ENCODE measurements at regions not wholly inside any gene's neighbourhood (a gene's known extent, or its start where the extent isn't known, plus 50 kb on each side); places are given as distances from the start of the nearest gene placed in this dataset.

GRCh38 chr20:2240835-2241234 lies 55.0 kb upstream of the TGM3 start:
- Histone ChIP-seq H3K9ac (ENCODE audit: low read depth, low read length) (no peak overlapping the region), H3K9me3 (ENCODE audit: control insufficient read depth, insufficient read depth, low read length) (no peaks in the 10 kb centered on the region), H3K4me3 (ENCODE audit: low read depth, low read length) (no peak overlapping the region), H3K27me3 (ENCODE audit: control insufficient read depth, insufficient read depth, low read length) (no peaks in the 10 kb centered on the region), H3K4me1 (ENCODE audit: control insufficient read depth, insufficient read depth, low read length) (peaks cover 13% of the 10 kb centered on the region), H3K36me3 (ENCODE audit: control insufficient read depth, insufficient read depth, low read length) (no peaks in the 10 kb centered on the region)

- no peaks in the 10 kb centered on the region for H3K9me3 ChIP-seq (ENCODE audit: control insufficient read depth, insufficient read depth, low read length)
- H3K4me1 ChIP-seq (ENCODE audit: control insufficient read depth, insufficient read depth, low read length), result peaks cover 21% of the 10 kb centered on the region
- H3K36me3 ChIP-seq (ENCODE audit: control insufficient read depth, insufficient read depth, low read length), result no peaks in the 10 kb centered on the region
- no peaks in the 10 kb centered on the region for H3K27me3 ChIP-seq (ENCODE audit: control insufficient read depth, insufficient read depth, low read length)
- no peak overlapping the region for H3K4me3 ChIP-seq (ENCODE audit: low read depth, low read length)
- no peak overlapping the region for H3K9ac ChIP-seq (ENCODE audit: low read depth, low read length)
Measured at GRCh38 chr20:2242678-2243077, 53.1 kb upstream of the TGM3 start.

GRCh38 chr20:2244523-2244922 lies 51.3 kb upstream of the TGM3 start:
- Histone ChIP-seq H3K4me3 (ENCODE audit: low read depth, low read length) (no peak overlapping the region), H3K27me3 (ENCODE audit: control insufficient read depth, insufficient read depth, low read length) (no peaks in the 10 kb centered on the region), H3K36me3 (ENCODE audit: control insufficient read depth, insufficient read depth, low read length) (no peaks in the 10 kb centered on the region), H3K9me3 (ENCODE audit: control insufficient read depth, insufficient read depth, low read length) (no peaks in the 10 kb centered on the region), H3K9ac (ENCODE audit: low read depth, low read length) (no peak overlapping the region), H3K4me1 (ENCODE audit: control insufficient read depth, insufficient read depth, low read length) (peaks cover 21% of the 10 kb centered on the region)

GRCh38 chr20:2244993-2245392 lies 50.8 kb upstream of the TGM3 start:
- no peak overlapping the region for H3K4me3 ChIP-seq (ENCODE audit: low read depth, low read length)
- no peaks in the 10 kb centered on the region for H3K36me3 ChIP-seq (ENCODE audit: control insufficient read depth, insufficient read depth, low read length)
- H3K9me3 ChIP-seq (ENCODE audit: control insufficient read depth, insufficient read depth, low read length), result no peaks in the 10 kb centered on the region
- no peak overlapping the region for H3K9ac ChIP-seq (ENCODE audit: low read depth, low read length)
- H3K27me3 ChIP-seq (ENCODE audit: control insufficient read depth, insufficient read depth, low read length), result no peaks in the 10 kb centered on the region
- H3K4me1 ChIP-seq (ENCODE audit: control insufficient read depth, insufficient read depth, low read length), result peaks cover 21% of the 10 kb centered on the region

GRCh38 chr20:2245637-2246036 lies 50.2 kb upstream of the TGM3 start:
- H3K4me3 ChIP-seq (ENCODE audit: low read depth, low read length), result no peak overlapping the region
- H3K9ac ChIP-seq (ENCODE audit: low read depth, low read length), result no peak overlapping the region
- no peaks in the 10 kb centered on the region for H3K9me3 ChIP-seq (ENCODE audit: control insufficient read depth, insufficient read depth, low read length)
- peaks cover 21% of the 10 kb centered on the region for H3K4me1 ChIP-seq (ENCODE audit: control insufficient read depth, insufficient read depth, low read length)
- H3K36me3 ChIP-seq (ENCODE audit: control insufficient read depth, insufficient read depth, low read length), result no peaks in the 10 kb centered on the region
- no peaks in the 10 kb centered on the region for H3K27me3 ChIP-seq (ENCODE audit: control insufficient read depth, insufficient read depth, low read length)
